HUES64 (cell line): ENCODE measurements at regions not wholly inside any gene's neighbourhood (a gene's known extent, or its start where the extent isn't known, plus 50 kb on each side); places are given as distances from the start of the nearest gene placed in this dataset.
"Not testable (repeated sequence)": the region's sequence is repeated elsewhere in the genome, so short reads cannot be mapped to it uniquely, and the experiment has no call there.

Source experiments
- H3K27ac ChIP-seq: 2 replicates; pipeline ENCODE4 v1.7.0; 2013; ENCODE audit warnings: low read depth, low read length, inconsistent platforms
- H3K27me3 ChIP-seq: 2 replicates; pipeline ENCODE4 v1.6.1; 2013; ENCODE audit warnings: mild to moderate bottlenecking, low read length; ENCODE audit not compliant: insufficient read depth
- H3K36me3 ChIP-seq: 2 replicates; pipeline ENCODE4 v1.6.1; 2013; ENCODE audit warnings: mild to moderate bottlenecking, low read length; ENCODE audit not compliant: insufficient read depth
- H3K4me1 ChIP-seq: 2 replicates; pipeline ENCODE4 v1.6.1; 2013; ENCODE audit warnings: mild to moderate bottlenecking, low read length, moderate library complexity; ENCODE audit not compliant: insufficient read depth
- H3K4me3 ChIP-seq: 2 replicates; pipeline ENCODE4 v1.5.1; 2013; ENCODE audit warnings: mild to moderate bottlenecking, low read length, moderate library complexity
- H3K9ac ChIP-seq: 2 replicates; pipeline ENCODE4 v1.6.1; 2013; ENCODE audit warnings: mild to moderate bottlenecking, low read depth, low read length
- H3K9me3 ChIP-seq: 2 replicates; pipeline ENCODE4 v1.6.1; 2013; ENCODE audit warnings: low read depth, low read length; ENCODE audit not compliant: insufficient read depth
- WGBS: fragments of 150-250, 120-280 bp; methylation state at CpG from one replicate; pipeline ENCODE4 v1.1.7; 2013; ENCODE audit warnings: missing lambda C conversion rate; 5-methylcytosine and 5-hydroxymethylcytosine counted together

DNA sequence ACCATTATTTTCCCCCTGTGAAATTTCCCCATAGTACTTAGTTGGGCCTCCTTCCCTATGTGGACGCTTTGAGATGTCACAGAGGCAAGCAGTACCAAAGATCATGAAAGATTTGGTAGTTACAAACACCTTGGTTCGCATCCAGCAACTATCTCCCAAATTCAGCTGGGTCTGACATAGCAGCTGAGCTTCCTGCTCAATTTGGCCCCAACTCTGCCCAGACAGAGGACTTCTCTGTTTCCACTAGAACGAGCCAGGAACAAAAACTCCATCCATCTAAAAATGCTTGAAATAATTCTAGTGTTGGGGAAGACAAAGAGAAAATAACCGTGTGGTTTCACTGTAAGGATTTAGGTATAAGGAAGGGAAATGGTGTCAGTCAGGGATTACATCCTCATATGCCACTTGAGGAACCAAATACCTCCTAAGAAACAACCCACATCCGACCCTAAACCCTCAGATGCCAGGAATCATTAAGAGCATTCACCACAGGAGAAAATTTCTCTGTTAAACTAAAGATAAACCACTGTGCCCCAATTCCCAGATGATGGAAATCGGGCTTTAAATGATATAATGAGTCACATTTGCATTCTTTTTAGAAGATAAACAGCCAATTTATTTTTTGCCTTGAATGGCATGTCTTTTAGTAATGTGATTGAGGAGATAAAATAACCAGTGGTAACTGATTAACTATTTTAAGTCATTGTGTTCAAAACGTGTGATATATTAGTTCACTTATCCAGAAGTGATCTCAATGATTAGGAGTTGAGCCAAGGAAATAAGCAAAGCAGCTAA, 103.7 kb upstream of the IFNG-AS1 start:
- Histone ChIP-seq H3K4me3 (no peak overlapping the region), H3K27ac (no peak overlapping the region), H3K9ac (no peak overlapping the region), H3K4me1 (peaks cover 21% of the 10 kb centered on the region), H3K27me3 (no peaks in the 10 kb centered on the region), H3K36me3 (no peaks in the 10 kb centered on the region), H3K9me3 (no peaks in the 10 kb centered on the region)
- 92% methylated on average over 6 of the region's 7 CpGs for WGBS

DNA sequence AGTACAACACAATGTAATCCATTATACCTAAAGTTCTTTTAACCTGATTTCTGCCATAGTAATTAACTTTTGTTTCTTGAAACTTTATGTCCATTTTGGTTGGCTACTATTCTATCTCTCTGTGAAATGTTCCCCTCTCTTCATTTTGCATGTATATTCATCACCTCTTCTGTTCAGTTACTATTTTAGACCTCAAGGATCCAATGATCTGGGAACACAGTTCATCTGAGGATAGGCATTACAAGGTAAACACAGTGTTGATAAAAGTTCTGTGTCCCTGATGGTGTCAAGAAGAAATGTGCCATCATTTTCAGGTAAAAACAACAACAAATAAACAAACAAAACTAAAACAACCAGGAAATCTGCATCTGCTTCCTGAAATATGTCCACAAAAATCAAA, 102.2 kb upstream of the IFNG-AS1 start:
- H3K9me3 ChIP-seq = no peaks in the 10 kb centered on the region
- no peaks in the 10 kb centered on the region for H3K36me3 ChIP-seq
- H3K9ac ChIP-seq = no peak overlapping the region
- H3K4me3 ChIP-seq = no peak overlapping the region
- H3K27ac ChIP-seq = no peak overlapping the region
- peaks cover 23% of the 10 kb centered on the region for H3K4me1 ChIP-seq
- no peaks in the 10 kb centered on the region for H3K27me3 ChIP-seq

- 90% methylated on average over 2 of the region's 2 CpGs for WGBS
- Histone ChIP-seq H3K4me3 (no peak overlapping the region), H3K9me3 (no peaks in the 10 kb centered on the region), H3K9ac (no peak overlapping the region), H3K27ac (no peak overlapping the region), H3K36me3 (no peaks in the 10 kb centered on the region), H3K27me3 (no peaks in the 10 kb centered on the region), H3K4me1 (peaks cover 4% of the 10 kb centered on the region)
Measured at GRCh38 chr12:67889931-67890330, 99.3 kb upstream of the IFNG-AS1 start.

- Histone ChIP-seq H3K27me3 (no peaks in the 10 kb centered on the region), H3K9ac (no peak overlapping the region), H3K4me3 (no peak overlapping the region), H3K9me3 (no peaks in the 10 kb centered on the region), H3K36me3 (no peaks in the 10 kb centered on the region), H3K4me1 (peaks cover 4% of the 10 kb centered on the region), H3K27ac (no peak overlapping the region)
- 72% methylated on average over 4 of the region's 4 CpGs for WGBS
Measured at GRCh38 chr12:67890726-67891258, 98.5 kb upstream of the IFNG-AS1 start.

- no peak overlapping the region for H3K4me3 ChIP-seq
- whole genome bisulfite sequencing = 68% methylated on average over 3 of the region's 3 CpGs
Measured at GRCh38 chr12:67891596-67891995, 97.7 kb upstream of the IFNG-AS1 start.

GRCh38 chr12:67892259-67893021, 96.8 kb upstream of the IFNG-AS1 start:
- Histone ChIP-seq H3K27me3 (no peaks in the 10 kb centered on the region), H3K36me3 (no peaks in the 10 kb centered on the region), H3K4me3 (no peak overlapping the region), H3K27ac (no peak overlapping the region), H3K9me3 (no peaks in the 10 kb centered on the region), H3K4me1 (peaks cover 4% of the 10 kb centered on the region), H3K9ac (no peak overlapping the region)
- WGBS = 93% methylated on average over 4 of the region's 4 CpGs

More at GRCh38 chr12:67891596-67891995, 97.7 kb upstream of the IFNG-AS1 start:
- Histone ChIP-seq H3K9me3 (no peaks in the 10 kb centered on the region), H3K36me3 (no peaks in the 10 kb centered on the region), H3K27me3 (no peaks in the 10 kb centered on the region), H3K9ac (no peak overlapping the region), H3K27ac (no peak overlapping the region), H3K4me1 (peaks cover 4% of the 10 kb centered on the region)

- WGBS = 85% methylated on average over 7 of the region's 7 CpGs
- H3K27ac ChIP-seq = no peak overlapping the region
Measured at GRCh38 chr12:67893022-67893580, 96.1 kb upstream of the IFNG-AS1 start.

GRCh38 chr12:67900418-67900817, 88.8 kb upstream of the IFNG-AS1 start:
- not testable (repeated sequence) for H3K36me3 ChIP-seq, H3K27ac ChIP-seq, H3K9me3 ChIP-seq, H3K4me3 ChIP-seq, H3K9ac ChIP-seq, H3K27me3 ChIP-seq, H3K4me1 ChIP-seq
- WGBS = 85% methylated on average over 12 of the region's 13 CpGs

More at GRCh38 chr12:67893022-67893580, 96.1 kb upstream of the IFNG-AS1 start:
- no peak overlapping the region for H3K9ac ChIP-seq
- no peak overlapping the region for H3K4me3 ChIP-seq
- H3K4me1 ChIP-seq = peaks cover 4% of the 10 kb centered on the region
- H3K27me3 ChIP-seq = no peaks in the 10 kb centered on the region
- H3K9me3 ChIP-seq = no peaks in the 10 kb centered on the region
- H3K36me3 ChIP-seq = no peaks in the 10 kb centered on the region

- H3K4me1 ChIP-seq = no peaks in the 10 kb centered on the region
- WGBS = 91% methylated on average over 4 of the region's 4 CpGs
- no peaks in the 10 kb centered on the region for H3K36me3 ChIP-seq
- H3K4me3 ChIP-seq = no peak overlapping the region
- no peak overlapping the region for H3K27ac ChIP-seq
- H3K27me3 ChIP-seq = no peaks in the 10 kb centered on the region
- no peaks in the 10 kb centered on the region for H3K9me3 ChIP-seq
- no peak overlapping the region for H3K9ac ChIP-seq
Measured at GRCh38 chr12:67909091-67909531, 80.1 kb upstream of the IFNG-AS1 start.

DNA sequence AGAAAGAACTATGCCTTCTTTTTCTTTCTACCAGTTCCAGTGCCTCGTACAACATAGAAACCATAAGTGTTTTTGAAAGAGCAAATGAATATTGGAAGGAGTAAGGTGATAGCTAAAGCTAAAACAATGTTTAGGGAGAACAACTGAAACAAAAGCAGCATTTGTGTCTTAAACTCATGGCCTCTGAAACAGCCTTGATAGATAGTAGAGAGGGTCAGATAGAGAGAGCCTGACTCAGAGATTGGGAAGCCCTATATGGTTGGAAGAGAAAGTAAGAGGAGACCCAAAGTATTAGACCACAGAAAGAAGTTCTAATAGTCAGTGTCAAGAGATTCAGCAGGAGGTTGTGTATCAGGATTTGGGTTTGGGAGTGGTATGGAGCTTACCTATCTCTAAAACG, 79.6 kb upstream of the IFNG-AS1 start:
- H3K9me3 ChIP-seq = no peaks in the 10 kb centered on the region
- no peaks in the 10 kb centered on the region for H3K27me3 ChIP-seq
- no peak overlapping the region for H3K9ac ChIP-seq
- no peaks in the 10 kb centered on the region for H3K4me1 ChIP-seq
- no peaks in the 10 kb centered on the region for H3K36me3 ChIP-seq
- 83% methylated on average over 2 of the region's 2 CpGs for WGBS
- no peak overlapping the region for H3K27ac ChIP-seq
- no peak overlapping the region for H3K4me3 ChIP-seq
